NCI-H2171 treated with DMSO at 0.1 percent for 48 hours (cell line): ENCODE measurements at regions not wholly inside any gene's neighbourhood (a gene's known extent, or its start where the extent isn't known, plus 50 kb on each side); places are given as distances from the start of the nearest gene placed in this dataset.
A peak's percentile ranks its signal among the peaks of the same experiment; 100 is the strongest.
"Not testable (repeated sequence)": the region's sequence is repeated elsewhere in the genome, so short reads cannot be mapped to it uniquely, and the experiment has no call there.

ENCODE experiments used
- DNase-seq: peaks from one replicate; lab custom pipeline; 2025; lab: John Stamatoyannopoulos, UW

DNA sequence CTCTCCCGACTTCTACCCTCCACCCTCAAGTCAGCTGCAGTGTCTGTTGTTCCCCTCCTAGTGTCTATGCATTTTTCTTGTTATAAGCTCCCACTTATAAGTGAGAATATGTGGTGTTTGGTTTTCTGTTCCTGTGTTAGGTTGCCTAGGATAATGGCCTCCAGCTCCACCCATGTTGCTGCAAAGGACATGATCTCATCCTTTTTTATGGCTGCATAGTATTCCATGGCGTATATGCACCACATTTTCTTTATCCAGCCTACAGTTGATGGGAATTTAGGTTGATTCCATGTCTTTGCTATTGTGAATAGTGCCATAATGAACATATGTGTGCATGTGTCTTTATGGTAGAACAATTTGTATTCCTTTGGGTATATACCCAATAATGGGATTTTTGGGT is 80.7 kb downstream of the SPTSSA start:
- DNase-seq, result not testable (repeated sequence)

DNA sequence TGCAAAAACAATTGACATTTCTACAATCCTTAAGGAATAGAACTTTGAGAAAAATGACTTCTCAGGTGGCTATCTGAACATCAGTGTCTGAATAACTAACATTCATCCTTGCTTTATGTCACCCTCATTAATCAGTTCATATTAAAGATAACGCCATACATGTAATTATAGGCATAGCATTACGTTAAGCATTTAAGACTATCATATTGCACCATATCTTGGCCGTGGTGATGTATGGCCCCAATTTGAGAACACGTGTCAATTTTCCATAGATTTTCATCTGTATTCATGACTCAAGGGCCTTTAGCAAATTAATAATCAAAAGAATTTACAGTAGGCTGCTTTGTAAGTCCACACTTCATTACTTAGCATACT is 81.6 kb downstream of the SPTSSA start:
- no peak for DNase-seq

DNA sequence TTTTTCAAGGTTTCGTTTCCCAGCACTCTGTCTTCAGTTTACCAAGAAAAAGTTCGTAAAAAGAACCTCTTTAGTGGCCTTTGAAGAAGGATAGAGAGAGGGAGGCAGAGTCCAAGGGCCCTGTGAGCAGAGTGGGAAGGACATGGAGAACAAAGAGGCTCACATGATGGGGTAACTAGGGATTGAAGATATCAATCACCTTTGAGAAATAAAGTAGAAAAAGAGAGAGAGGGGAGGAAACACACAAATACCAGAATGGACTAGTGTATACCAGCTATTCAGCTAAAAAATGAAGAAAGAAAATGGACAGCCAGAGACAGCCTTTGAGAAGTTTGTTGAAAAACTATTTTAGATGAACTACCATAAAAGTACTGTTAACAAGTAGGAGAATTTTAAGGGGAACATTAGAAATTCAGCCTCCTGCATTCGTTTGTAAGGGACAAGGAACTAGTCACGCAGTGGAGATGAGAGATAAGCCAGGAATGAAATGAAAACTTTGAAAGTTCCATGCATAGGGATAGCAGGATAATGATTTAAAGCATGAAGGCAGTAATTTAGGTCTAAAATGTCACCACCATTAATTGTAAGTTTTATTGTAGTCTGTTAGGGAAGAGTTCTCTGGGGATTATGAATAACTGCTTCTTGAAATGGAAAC is 82.1 kb downstream of the SPTSSA start:
- no peak for DNase-seq

DNA sequence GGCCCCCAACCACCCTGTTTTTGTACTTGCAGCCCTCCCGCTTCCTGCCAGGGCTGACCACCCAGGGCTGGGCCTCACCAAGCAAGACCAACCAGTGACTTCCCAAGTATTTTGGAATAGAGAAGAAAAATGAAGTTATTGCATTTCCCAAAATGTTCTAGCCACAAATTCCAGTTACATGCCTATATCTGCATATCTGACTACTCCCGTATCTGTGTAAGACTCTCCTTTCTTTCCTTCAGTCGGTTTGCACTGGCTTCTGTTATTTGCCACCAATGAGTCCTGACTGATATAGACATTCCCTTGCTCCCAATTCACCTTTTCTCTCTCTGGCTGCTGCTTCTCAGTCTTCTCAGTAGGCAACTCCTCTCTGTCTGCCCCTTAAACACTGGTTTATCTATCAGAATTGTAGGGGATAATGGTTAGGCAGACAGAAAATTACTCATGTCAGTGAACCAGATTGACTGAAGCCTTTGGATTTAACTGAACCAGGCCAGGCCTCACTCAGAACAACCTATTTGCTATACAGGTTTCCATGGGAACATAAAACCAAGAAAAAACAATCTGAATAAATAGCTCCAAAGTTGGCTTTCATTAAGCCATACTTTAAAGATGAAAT is 85.3 kb downstream of the SPTSSA start:
- no peak for DNase-seq

DNA sequence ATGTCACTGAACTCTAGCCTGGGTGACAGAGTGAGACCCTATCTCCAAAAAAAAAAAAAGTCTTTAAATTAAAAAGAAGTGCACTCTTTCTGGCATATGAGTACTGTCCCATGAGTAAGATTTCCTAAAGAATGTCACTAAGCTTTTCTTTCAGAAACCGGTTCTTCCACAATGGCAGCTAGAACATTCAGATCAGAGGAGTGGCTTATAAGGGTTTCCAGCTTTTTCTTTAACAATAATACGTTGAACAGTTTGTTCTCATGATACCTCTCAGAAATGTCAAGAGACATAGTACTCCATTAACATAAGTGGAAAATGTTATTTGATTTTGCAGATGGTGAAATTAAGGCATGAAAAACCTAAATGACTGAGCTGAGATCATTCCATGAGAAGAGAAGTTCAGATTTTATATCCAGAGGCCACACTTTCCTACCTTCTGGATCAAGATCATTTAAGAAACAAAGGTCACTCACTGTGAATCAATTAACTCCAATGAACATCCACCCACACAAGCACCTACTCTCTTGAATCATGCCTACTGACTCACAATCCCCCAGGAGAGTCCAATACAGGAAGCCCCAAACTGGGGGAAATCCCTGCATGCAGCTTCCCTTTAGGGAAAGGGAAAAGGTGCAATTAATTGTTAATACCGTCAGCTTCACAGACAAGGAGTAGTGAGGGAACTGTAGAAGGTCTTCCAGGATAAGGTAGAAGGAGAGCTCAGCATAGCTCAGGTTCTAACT is 86.9 kb downstream of the SPTSSA start:
- no peak for DNase-seq

DNA sequence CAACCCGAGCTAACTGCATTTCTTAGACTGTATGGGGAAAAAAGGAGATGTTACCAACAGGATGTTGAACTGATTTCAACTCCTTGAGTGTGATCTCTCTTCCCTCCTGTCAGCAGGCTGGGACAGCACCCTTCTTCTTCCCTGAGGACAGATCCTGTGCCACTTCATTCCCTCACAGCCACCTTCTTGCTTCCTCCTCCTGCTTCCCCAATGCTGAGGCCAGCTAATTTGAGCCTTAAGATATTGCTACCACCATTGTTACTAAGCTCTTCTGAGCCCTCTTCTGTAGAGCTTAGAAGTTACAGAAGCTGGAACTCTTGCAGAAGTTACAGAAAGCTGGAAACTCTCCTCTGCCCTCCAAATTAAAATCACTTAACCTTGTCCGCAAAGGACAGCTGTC is 88.8 kb downstream of the SPTSSA start:
- DNase-seq, result no peak

DNA sequence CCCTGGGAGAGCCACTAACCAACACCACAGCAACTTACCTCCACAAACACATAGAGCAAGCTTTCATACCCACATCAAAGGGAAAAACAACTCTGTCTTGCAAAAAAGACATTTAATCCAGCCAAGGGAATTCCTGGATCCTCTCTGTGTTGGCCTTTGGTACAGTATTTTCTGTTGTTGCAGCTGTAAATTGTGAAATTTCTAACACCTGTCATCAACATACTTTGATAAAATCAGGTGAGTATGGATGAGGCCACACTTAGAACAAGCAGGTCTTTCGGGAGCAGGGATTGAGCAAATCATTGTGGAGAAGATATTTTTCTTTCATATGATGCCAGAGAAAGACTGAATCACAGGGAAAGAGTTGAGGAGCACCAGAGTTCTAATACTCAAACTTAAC is 89.3 kb downstream of the SPTSSA start:
- DNase-seq, result no peak

DNA sequence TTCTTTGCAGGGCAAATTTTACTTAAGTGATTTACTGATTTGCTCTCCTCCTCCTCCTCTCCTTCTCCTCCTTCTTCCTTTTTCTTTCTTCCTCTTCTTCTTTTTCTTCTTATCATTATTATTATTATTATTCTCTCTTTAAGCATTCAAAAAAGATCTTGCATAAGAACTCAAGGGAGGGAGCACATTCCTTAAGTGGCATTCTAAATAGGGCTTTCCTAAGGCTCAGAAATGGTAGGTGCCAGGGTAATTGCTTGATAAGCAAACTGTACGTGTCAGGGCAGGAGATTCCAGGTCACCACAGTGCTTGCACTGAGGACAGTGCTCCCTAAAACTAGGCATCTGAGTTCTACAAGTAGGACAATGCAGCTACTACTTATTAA is 92.4 kb downstream of the SPTSSA start:
- no peak for DNase-seq

DNA sequence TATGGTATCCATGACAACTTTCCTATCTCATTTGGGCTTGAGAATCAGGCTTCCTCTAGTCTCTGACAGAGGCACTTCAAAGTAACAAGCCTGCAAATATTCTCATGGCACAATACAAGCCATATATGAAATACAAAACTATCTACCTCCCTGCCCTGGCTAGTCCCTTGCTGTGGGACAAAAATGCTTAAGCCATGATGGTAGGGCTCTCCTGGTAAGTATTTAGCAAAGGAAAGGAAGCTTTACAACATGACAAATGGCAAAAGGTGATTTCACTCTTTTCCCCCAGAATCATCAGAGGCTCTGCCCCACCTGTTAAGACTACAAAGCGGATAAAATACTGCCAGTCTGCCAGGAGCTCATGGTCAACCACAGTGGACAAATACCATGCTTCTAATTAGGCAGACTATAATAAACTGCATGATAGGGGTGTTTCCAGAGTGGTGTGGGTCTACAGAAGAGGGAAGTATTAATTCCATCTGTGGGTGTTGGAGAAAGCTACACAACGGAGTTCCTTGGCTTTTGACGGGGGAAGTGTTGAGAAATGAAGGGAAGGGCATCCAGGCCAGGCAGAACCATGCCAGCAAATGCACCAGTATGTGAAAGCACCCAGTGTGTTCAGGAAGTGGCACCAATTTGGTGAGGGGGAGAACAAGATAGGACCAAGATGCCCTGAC is 92.9 kb downstream of the SPTSSA start:
- DNase-seq, result no peak

DNA sequence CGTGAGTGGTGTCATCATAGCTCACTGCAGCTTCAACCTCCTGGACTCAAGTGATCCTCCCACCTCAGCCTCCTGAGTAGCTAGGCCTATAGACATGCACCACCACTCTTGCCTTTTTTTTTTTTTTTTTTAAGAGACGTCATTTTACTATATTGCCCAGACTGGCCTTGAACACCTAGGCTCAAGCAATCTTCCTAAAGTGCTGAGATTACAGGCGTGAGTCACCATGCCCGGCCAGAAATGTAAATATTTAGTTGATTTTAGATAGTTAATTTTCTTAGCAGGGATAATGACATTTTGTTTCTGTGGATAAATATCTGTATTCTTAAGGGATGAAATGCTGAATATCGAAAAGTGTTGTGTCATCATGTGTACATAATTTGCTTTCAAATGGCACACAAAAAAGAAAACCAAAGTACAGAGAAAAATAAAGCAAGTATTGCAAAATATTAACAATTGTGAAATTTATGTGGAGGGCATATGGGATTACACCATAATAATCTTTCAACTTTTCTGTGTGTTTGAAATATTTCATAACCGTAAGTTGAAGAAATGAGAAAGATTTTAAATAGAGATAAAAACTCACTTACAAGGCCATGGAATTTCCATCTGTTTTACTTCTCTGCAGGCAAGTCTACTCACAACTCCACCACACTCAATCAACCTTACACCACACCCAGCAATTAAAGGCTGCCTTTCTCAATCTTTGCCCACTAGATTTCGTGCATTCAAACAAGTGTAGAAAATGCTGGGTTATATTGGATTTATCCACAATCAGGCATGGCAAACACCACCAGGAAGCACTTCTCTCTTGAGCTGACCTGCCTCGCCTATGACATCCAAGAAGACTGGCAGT is 93.7 kb downstream of the SPTSSA start:
- no peak for DNase-seq

DNA sequence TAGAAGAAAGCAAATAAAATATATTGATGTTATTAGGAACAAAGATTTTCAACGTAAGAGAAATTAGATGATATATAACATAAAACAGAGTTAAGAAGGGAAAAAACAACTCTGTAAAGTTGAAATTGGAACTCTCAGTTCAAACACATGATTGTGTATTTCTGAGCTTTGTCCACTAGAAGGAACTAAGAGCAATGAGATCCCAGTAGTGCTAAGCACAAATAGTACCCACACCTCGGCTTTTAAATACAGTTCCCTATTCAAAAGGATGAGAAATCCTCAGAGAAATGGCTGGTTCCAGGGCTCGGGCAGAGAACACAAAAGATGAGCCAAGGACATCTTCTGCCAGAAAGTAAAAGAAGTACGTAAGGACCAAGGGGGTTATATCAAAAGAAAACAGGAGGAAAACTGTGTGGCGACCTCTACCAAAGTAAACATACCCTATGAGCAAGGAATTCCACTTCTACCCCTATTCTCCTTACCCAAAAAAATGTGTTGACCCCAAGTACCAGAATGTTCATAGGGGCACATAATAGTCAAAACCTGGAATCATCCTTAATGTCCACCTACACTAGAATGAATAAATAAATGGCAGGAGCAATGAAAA is 96.6 kb downstream of the SPTSSA start:
- no peak for DNase-seq

DNA sequence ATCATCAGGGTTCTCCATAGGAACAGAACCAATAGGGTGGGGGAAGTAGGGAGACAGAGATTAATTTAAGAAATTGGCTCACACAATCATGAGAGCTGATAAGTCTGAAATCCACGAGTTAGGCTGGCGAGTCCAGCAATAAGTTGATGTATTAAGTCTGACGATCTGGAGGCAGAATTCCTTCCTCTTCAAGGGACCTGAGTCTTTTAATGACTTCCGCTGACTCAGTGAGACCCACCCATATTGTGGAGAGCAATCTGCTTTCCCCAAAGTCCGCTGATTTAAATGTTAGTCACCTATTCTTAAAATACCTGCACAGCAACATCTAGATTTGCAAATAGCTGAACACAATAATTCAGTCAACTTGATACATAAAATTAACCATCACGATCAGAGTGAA is 97.8 kb downstream of the SPTSSA start:
- DNase-seq, result no peak

DNA sequence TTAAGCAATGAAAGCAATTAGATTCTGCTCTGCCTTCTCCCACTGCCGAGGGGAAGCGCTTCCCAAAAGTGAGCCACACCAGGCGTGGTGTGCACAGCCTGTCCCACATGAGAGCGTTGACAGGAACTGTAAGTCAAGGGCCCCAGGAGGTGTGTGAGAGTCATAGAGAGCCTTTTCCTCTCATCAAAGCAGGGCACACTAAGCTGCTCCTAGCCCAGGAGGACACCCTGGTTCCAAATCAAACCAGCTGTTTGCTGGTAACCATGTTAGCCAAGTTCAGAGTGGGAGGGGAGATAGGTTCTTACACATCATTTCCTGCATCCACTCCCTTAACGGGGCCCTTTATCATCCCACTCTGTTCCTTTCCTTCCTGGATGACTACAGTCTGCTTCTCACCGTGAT is 98.3 kb downstream of the SPTSSA start:
- DNase-seq, result no peak

DNA sequence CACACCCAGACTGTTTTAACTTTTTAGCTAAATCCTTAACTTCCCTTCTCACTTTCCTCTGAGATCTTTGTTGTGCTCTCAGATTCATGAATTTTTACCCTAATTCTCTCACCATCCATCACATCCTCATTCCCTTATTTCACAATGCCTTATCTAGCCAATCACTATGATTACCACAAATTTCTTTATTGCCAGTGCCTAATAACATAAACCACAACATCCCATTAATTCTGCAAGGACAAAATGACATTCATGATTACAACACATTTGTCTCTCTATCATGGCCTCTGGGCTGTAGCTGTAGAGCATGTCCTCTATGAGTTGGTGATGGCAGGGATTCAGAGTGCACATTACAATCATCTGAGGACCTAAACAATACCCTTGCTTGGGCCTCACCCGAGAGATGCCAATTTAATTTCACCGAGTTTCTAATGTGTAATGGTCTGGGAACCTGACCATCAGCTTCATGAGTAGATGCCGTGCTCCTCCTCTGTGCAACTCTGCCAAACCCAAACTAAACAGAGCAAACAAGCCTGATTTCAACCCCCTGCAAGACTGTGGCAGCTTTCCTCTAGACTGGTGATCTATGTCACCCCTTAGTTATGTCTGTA is 99.3 kb downstream of the SPTSSA start:
- no peak for DNase-seq

DNA sequence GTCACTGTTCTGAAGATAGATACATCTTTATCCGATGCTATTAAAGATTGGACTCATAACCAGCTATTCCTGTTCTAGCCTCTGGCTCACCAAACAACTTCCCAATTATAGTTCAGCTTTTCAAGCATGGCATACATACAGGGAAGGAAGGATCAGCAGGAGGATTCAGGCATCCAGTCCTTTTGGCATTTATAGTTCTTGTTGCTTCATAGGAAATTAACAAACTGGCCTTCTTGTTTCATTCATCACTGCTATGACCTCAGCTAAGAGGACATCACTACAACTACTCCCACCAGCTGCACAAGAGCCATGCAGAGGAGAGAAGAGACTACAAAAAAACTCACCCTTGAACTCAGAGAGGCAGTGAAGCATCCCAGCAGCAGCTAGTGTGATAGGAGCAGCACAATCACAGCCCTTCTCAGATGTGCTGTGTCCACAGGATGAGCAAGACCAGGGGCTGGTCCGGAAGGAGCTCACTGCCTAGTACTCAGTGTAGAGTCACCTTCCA is 100.5 kb downstream of the SPTSSA start:
- DNase-seq, result no peak

DNA sequence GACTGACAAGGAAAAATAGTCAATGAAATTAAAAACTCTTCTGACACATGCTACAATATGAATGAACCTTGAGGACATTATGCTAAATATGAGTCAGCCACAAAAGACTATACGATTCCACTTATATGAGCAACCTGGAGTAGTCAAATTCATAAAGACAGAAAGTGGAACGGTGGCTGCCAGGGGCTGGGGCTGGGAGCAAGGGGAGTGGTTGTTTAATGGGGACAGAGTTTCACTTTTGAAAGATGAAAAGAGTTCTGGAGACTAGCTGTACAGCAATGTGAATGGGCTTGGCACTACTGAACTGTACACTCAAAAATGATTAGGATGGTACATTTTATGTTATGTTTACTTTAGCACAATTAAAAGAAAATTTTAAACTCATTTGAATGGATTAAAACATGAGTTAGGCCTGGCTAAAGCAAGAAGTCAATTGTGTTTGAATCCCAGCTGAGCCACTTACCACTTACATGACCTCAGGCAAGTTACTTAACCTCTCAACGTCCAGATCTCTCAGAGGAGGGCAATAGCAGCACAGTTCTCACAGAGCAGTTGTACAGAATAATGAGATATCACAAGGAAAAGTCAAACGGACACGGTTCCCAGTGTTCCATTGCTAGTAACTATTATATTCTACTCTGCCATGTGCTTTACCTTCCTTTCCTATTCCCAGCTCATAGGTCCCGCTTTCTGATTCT is 102.5 kb downstream of the SPTSSA start:
- no peak for DNase-seq

DNA sequence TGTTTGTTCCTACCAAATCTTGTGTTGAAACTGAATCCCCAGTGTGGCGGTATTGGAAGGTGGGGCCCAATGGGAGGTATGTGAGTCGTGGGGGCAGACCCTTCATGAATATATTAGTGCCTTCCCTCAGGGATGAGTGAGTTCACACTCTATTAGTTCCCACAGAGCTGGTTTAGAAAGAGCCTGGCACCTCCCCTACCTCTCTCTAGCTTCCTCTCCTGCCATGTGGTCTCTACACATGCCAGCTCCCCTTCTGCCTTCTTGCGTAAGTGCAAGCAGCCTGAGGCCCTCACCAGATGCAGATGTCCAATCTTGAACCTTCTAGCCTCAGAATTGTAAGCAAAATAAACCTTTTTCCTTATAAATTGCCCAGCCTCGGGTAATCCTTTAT is 105.8 kb downstream of the SPTSSA start:
- DNase-seq, result peak; percentile 72

DNA sequence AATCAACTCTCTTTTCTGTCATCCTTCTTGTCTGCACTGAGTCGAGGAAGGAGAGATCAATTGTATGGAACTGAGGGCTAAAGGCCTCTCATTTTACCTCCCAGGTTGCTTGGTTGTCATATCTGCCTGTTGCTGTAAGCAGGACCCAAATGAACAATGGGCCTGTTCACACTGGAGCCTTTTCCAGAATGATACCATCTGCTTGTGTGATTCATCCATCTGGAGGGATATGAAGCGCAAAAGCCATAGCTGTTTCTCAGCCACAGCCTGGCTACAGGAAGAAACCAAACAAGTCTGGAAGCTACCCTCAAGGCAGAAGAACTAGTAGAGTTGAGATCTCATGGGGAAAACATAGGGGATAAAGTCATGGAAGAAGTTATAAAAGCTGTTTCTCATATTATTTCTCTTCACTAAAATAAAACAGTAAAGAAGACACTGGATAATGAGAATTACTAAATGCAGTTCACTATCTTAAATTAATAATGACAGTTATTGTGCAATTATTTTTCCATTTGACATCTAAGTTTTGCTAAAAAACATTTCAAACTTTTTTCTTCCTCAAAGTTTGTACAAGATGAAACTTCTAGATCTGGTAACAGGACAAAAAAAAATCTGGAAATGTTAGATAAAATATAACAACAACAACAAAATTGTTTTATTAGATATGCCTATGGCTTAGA is 106.3 kb downstream of the SPTSSA start:
- peak; percentile 95 for DNase-seq

DNA sequence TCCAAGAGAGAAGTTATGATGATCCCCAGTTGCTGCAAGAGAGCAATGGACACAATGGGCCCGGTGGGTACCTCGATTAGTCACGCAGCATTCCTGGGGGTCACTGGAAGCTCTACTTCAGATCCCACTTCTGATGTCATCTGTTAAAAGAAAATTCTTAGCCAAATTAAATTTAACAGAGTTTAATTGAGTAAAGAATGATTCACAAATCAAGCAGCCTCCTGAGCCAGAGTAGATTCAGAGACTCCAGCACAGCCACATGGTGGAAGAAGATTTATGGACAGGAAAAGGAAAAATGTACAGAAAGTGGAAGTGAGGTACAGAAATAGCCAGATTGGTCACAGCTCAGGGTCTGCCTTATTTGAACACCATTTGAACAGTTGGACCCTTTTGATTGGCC is 107.5 kb downstream of the SPTSSA start:
- DNase-seq, result no peak

DNA sequence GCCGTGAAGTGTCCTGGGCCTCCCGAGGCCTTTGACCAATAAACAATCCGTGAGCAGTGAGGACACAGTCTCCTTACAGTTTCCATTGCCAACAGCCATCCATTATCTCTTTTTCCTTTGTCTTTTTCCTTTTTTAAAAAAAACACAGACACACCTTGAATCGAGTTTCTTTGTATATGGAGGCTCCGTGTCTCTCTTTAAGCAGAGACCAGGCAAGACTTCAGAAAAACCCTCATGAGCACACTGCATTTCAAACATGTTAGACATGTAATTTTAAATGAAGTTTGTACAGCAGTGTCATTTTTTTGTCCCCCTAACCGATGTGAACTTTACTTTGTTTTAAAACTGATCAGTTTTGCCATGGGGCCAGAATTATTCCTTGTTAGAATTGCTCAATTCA is 111.1 kb downstream of the SPTSSA start:
- DNase-seq, result no peak
